ENCODE measurements at regions not wholly inside any gene's neighbourhood (a gene's known extent, or its start where the extent isn't known, plus 50 kb on each side); places are given as distances from the start of the nearest gene placed in this dataset.

DNA sequence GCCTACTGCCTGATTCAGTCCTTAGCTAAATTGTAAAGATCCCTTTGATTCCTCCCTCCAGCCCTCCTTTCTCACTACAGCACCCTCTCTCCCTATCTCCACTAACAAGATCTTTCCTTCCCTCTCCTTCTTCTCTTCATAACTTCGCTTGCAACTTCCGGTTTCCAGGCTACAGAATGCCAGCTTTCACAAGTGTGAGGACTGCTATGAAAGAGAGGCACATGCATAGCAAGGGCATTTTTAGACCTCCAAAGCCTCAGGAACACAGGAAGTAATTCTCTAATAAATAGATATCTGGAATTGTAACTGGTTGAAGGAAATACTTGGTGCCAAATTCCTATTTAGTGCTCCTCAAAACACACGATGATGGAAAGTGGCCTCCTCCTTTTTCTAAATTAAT lies 196.7 kb downstream of the HLX start:
- FAIRE-seq = no peak
- WGBS, 2 donors = 50 to 51% methylated on average over 3 of the region's 3 CpGs
- intact Hi-C loops (cut with DNase I) = no loop called here

GRCh38 chr1:221076391-221076811 lies 197.2 kb downstream of the HLX start:
- ATAC-seq = no peak
- no peak for DNase-seq
- H3K4me1 ChIP-seq = no peaks in the 10 kb centered on the region
- H3K4me3 ChIP-seq = no peak overlapping the region
- H3K9me3 ChIP-seq = no peaks in the 10 kb centered on the region
- intact Hi-C loops (cut with DNase I) = no loop called here
- WGBS, 2 donors = 75 to 83% methylated on average over 3 of the region's 3 CpGs
- no peak overlapping the region for H3K27ac ChIP-seq
- no peak for FAIRE-seq
- no peak for TF ChIP-seq CTCF (IDR thresholded peaks at IDR 0.05)
- H3K27me3 ChIP-seq = no peaks in the 10 kb centered on the region
- no peaks in the 10 kb centered on the region for H3K36me3 ChIP-seq

More for the DNA sequence above, 196.7 kb downstream of the HLX start:
- Histone ChIP-seq H3K36me3 (no peaks in the 10 kb centered on the region), H3K27me3 (no peaks in the 10 kb centered on the region), H3K27ac (no peak overlapping the region), H3K9me3 (no peaks in the 10 kb centered on the region), H3K4me3 (no peak overlapping the region), H3K4me1 (no peaks in the 10 kb centered on the region)
- DNase-seq = no peak
- no peak for TF ChIP-seq CTCF (IDR thresholded peaks at IDR 0.05)
- no peak for ATAC-seq

DNA sequence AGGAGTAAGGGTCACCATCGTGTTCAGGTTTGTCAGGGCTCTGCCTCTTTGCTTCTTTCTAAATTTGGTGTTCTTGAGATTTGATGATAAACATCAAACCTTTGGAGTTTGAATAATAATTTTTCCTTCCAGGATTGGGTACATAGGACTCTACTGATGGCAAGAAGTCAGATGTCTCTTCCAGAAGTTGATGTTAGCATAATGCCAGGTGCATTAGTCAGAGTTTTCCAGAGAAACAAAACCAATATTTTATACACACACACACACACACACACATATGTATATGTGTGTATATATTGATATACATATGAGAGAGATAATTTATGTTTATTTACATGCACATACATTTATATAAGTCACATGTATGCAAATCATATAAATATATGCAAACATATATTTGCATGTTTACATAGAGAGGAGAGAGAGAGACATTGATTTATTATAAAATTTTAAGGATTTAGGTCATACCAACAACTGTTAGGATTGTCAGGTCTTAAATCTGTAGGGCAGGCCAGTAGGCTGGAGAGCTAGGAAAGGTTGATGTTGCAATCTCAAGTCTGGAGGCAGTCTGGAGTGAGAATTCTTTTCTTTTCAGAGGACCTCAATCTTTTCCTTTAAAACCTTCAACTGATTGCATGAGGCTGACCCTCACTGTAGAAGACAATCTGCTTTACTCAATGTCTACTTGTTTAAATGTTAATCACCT lies 199.2 kb downstream of the HLX start:
- DNase-seq = no peak
- TF ChIP-seq CTCF (IDR thresholded peaks at IDR 0.05) = no peak
- Histone ChIP-seq H3K27ac (no peak overlapping the region), H3K4me1 (no peaks in the 10 kb centered on the region), H3K9me3 (no peaks in the 10 kb centered on the region), H3K36me3 (no peaks in the 10 kb centered on the region), H3K27me3 (no peaks in the 10 kb centered on the region), H3K4me3 (no peak overlapping the region)
- 72 to 81% methylated on average over 1 of the region's 1 CpG for WGBS, 2 donors
- intact Hi-C loops (cut with DNase I) = no loop called here
- ATAC-seq = no peak
- FAIRE-seq = no peak

DNA sequence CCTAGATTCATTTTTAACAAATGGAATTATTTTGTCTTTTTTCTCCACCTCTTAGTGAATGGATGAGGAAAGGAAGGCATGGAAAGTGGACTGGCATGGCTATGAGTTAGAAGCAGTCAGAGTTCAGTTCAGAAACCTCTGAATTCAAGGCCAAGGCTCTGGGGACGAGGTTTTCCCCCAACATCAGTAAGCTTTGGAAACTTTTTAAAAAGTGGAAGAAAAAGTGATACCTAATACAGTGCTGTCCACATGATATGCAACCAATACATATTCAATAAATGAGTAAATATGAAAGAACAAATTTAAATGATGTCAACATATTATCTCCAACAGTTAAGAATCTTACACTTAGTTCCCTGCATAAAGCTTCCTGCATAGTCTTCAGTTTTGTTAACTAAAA lies 204.7 kb downstream of the HLX start:
- no peaks in the 10 kb centered on the region for H3K4me1 ChIP-seq
- intact Hi-C loops (cut with DNase I) = no loop called here
- no peaks in the 10 kb centered on the region for H3K9me3 ChIP-seq
- TF ChIP-seq CTCF (IDR thresholded peaks at IDR 0.05) = no peak
- H3K4me3 ChIP-seq = no peak overlapping the region
- ATAC-seq (no peak), DNase-seq (no peak), FAIRE-seq (no peak)
- no peaks in the 10 kb centered on the region for H3K36me3 ChIP-seq
- H3K27ac ChIP-seq = no peak overlapping the region
- no peaks in the 10 kb centered on the region for H3K27me3 ChIP-seq
- 72 to 84% methylated on average over 1 of the region's 1 CpG for WGBS, 2 donors

DNA sequence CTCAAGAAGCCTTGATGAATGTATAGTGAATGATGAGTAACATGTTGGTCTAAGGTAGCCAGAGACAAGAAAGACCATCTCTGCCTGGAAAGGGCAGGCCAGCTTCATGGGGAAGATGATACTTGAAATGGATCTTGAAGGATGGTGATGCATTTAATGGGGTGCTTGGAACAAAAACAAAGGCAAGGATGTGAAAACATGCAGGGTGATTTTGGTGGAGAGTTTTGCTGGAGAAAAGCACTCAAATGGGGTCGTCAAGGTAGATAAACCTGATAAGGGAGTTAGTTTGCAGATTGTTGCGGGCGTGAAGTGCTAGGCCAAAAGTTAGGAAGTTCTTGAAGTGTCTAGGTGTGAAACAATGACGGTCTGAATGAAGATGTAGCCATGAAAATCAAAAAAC lies 205.4 kb downstream of the HLX start:
- ATAC-seq (no peak), FAIRE-seq (no peak), DNase-seq (no peak)
- H3K9me3 ChIP-seq = no peaks in the 10 kb centered on the region
- H3K4me3 ChIP-seq = no peak overlapping the region
- H3K27me3 ChIP-seq = no peaks in the 10 kb centered on the region
- H3K36me3 ChIP-seq = no peaks in the 10 kb centered on the region
- no peak for TF ChIP-seq CTCF (IDR thresholded peaks at IDR 0.05)
- 78 to 80% methylated on average over 4 of the region's 4 CpGs for WGBS, 2 donors
- no peaks in the 10 kb centered on the region for H3K4me1 ChIP-seq
- H3K27ac ChIP-seq = no peak overlapping the region
- intact Hi-C loops (cut with DNase I) = no loop called here
